ENCODE measurements at regions not wholly inside any gene's neighbourhood (a gene's known extent, or its start where the extent isn't known, plus 50 kb on each side); places are given as distances from the start of the nearest gene placed in this dataset.

GRCh38 chr15:62437753-62438152 is 272.7 kb upstream of the C2CD4B start:
- TF ChIP-seq FOXM1 (IDR thresholded peaks at IDR 0.05; ENCODE audit: borderline replicate concordance, low read depth) (no peak), ZBTB7A (IDR thresholded peaks at IDR 0.05; ENCODE audit: low read depth) (no peak), RAD21 (IDR thresholded peaks at IDR 0.05; ENCODE audit: low read depth) (no peak), EGR1 (IDR thresholded peaks at IDR 0.05) (no peak), CREB1 (IDR thresholded peaks at IDR 0.05; ENCODE audit: low read depth) (no peak), EP300 (IDR thresholded peaks at IDR 0.05; ENCODE audit: borderline replicate concordance) (no peak), TAF1 (IDR thresholded peaks at IDR 0.05; ENCODE audit: low read depth) (no peak), TEAD4 (IDR thresholded peaks at IDR 0.05) (no peak), TCF12 (IDR thresholded peaks at IDR 0.05; ENCODE audit: low read depth) (no peak), YY1 (IDR thresholded peaks at IDR 0.05; ENCODE audit: low read depth) (no peak), REST (IDR thresholded peaks at IDR 0.05; ENCODE audit: low read depth) (no peak), NFIC (IDR thresholded peaks at IDR 0.05) (no peak), CEBPB (IDR thresholded peaks at IDR 0.05) (no peak)
- TF ChIP-seq, protein P1, sequence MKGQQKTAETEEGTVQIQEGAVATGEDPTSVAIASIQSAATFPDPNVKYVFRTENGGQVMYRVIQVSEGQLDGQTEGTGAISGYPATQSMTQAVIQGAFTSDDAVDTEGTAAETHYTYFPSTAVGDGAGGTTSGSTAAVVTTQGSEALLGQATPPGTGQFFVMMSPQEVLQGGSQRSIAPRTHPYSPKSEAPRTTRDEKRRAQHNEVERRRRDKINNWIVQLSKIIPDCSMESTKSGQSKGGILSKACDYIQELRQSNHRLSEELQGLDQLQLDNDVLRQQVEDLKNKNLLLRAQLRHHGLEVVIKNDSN (IDR thresholded peaks at IDR 0.05) = no peak
- TF ChIP-seq, protein P2, sequence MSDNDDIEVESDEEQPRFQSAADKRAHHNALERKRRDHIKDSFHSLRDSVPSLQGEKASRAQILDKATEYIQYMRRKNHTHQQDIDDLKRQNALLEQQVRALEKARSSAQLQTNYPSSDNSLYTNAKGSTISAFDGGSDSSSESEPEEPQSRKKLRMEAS (IDR thresholded peaks at IDR 0.05) = no peak

GRCh38 chr15:62439543-62440016 is 274.5 kb upstream of the C2CD4B start:
- TF ChIP-seq ZBTB7A (IDR thresholded peaks at IDR 0.05; ENCODE audit: low read depth) = no peak
- no peak for TF ChIP-seq CEBPB (IDR thresholded peaks at IDR 0.05)
- no peak for TF ChIP-seq FOXM1 (IDR thresholded peaks at IDR 0.05; ENCODE audit: borderline replicate concordance, low read depth)
- no peak for TF ChIP-seq REST (IDR thresholded peaks at IDR 0.05; ENCODE audit: low read depth)
- TF ChIP-seq TAF1 (IDR thresholded peaks at IDR 0.05; ENCODE audit: low read depth) = no peak
- no peak for TF ChIP-seq TCF12 (IDR thresholded peaks at IDR 0.05; ENCODE audit: low read depth)
- no peak for TF ChIP-seq YY1 (IDR thresholded peaks at IDR 0.05; ENCODE audit: low read depth)
- TF ChIP-seq RAD21 (IDR thresholded peaks at IDR 0.05; ENCODE audit: low read depth) = no peak
- TF ChIP-seq NFIC (IDR thresholded peaks at IDR 0.05) = no peak

GRCh38 chr15:62440362-62441105 is 275.4 kb upstream of the C2CD4B start:
- TF ChIP-seq EGR1 (IDR thresholded peaks at IDR 0.05) = no peak
- no peak for TF ChIP-seq RAD21 (IDR thresholded peaks at IDR 0.05; ENCODE audit: low read depth)
- TF ChIP-seq TEAD4 (IDR thresholded peaks at IDR 0.05) = no peak
- TF ChIP-seq, protein P1 (IDR thresholded peaks at IDR 0.05) = no peak
- TF ChIP-seq NFIC (IDR thresholded peaks at IDR 0.05) = no peak
- no peak for TF ChIP-seq YY1 (IDR thresholded peaks at IDR 0.05; ENCODE audit: low read depth)
- no peak for TF ChIP-seq CEBPB (IDR thresholded peaks at IDR 0.05)
- no peak for TF ChIP-seq TCF12 (IDR thresholded peaks at IDR 0.05; ENCODE audit: low read depth)
- TF ChIP-seq TAF1 (IDR thresholded peaks at IDR 0.05; ENCODE audit: low read depth) = no peak
- no peak for TF ChIP-seq FOXM1 (IDR thresholded peaks at IDR 0.05; ENCODE audit: borderline replicate concordance, low read depth)

- TF ChIP-seq EGR1 (IDR thresholded peaks at IDR 0.05) (no peak), FOXM1 (IDR thresholded peaks at IDR 0.05; ENCODE audit: borderline replicate concordance, low read depth) (no peak), ZBTB7A (IDR thresholded peaks at IDR 0.05; ENCODE audit: low read depth) (no peak), NFIC (IDR thresholded peaks at IDR 0.05) (no peak), RAD21 (IDR thresholded peaks at IDR 0.05; ENCODE audit: low read depth) (no peak), EP300 (IDR thresholded peaks at IDR 0.05; ENCODE audit: borderline replicate concordance) (no peak), TAF1 (IDR thresholded peaks at IDR 0.05; ENCODE audit: low read depth) (no peak), TEAD4 (IDR thresholded peaks at IDR 0.05) (no peak), YY1 (IDR thresholded peaks at IDR 0.05; ENCODE audit: low read depth) (no peak)
- TF ChIP-seq, protein P1 (IDR thresholded peaks at IDR 0.05) = no peak
- TF ChIP-seq, protein P2 (IDR thresholded peaks at IDR 0.05) = no peak
Measured at GRCh38 chr15:62444104-62445022, 279.3 kb upstream of the C2CD4B start.
